Ishikawa (cell line): ENCODE measurements at regions not wholly inside any gene's neighbourhood (a gene's known extent, or its start where the extent isn't known, plus 50 kb on each side); places are given as distances from the start of the nearest gene placed in this dataset.

Experiments
- CEBPB ChIP-seq: IDR thresholded peaks from 2 replicates; pipeline ENCODE4 v1.6.1; 2012
- EP300 ChIP-seq: IDR thresholded peaks from 2 replicates; pipeline ENCODE4 v1.6.1; 2012; ENCODE audit warnings: borderline replicate concordance
- TEAD4 ChIP-seq: IDR thresholded peaks from 2 replicates; pipeline ENCODE4 v1.6.1; 2012
- YY1 ChIP-seq: IDR thresholded peaks from 2 replicates; pipeline ENCODE4 v1.6.1; 2012; ENCODE audit warnings: low read depth

DNA sequence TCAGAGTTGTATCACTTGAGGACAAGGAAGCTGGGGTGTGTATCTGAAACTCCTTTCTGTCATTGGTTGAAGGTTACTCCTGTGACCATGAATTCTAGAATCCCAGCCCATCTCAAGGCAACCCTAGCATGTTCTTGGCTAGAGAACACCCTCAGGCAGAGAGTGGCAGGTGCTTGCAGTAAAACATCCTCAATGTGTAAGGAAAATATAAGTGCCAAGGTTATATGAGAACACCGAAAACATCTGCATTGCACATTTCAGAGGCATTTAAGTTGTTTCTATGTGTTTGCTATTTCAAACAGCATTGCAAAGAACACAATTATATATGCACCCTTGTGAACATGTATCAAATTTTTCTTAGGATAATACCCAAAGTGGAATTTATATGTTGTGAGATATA lies 471.9 kb downstream of the USP25 start:
- no peak for TF ChIP-seq TEAD4
- TF ChIP-seq YY1, result no peak
- TF ChIP-seq CEBPB, result no peak
- no peak for TF ChIP-seq EP300
